GM19463 (cell line): ENCODE measurements at regions not wholly inside any gene's neighbourhood (a gene's known extent, or its start where the extent isn't known, plus 50 kb on each side); places are given as distances from the start of the nearest gene placed in this dataset.

Experiments used
- ATAC-seq: cut with Tn5 transposase; IDR thresholded peaks from one replicate; pipeline ENCODE4 v1.9.1; 2021; ENCODE audit warnings: mild to moderate bottlenecking, moderate library complexity; ENCODE audit not compliant: unreplicated experiment

DNA sequence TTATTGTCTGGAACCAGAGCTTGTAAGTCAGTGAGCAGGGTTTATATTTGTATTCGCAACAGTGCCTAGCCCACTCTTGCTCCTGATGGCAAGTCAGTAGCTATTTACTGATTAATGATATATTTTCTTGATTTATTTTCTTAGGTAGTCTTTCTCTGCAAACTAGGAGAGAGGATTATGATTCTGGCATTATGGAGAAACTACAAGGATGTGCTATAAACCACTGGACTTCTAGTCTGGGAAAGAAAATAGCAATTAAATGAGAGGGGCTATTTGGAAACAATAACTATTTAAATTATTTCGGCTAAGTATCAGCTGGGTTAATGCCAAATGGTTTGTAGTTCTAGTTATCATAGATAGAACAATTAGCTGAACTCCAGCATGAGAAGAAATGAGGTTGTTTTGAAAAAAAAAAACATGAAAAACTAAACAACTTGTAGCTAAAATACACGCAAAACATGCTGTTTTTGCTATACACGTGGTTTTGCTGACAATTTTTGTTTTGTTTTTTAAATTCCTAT is 304.9 kb upstream of the TCF21 start:
- ATAC-seq, result no peak

- ATAC-seq, result no peak
Observed at GRCh38 chr6:133584823-133585222, 304.1 kb upstream of the TCF21 start.

- ATAC-seq, result no peak
Observed at GRCh38 chr6:133585978-133586377, 302.9 kb upstream of the TCF21 start.

GRCh38 chr6:133587546-133588160 is 301.3 kb upstream of the TCF21 start:
- no peak for ATAC-seq

DNA sequence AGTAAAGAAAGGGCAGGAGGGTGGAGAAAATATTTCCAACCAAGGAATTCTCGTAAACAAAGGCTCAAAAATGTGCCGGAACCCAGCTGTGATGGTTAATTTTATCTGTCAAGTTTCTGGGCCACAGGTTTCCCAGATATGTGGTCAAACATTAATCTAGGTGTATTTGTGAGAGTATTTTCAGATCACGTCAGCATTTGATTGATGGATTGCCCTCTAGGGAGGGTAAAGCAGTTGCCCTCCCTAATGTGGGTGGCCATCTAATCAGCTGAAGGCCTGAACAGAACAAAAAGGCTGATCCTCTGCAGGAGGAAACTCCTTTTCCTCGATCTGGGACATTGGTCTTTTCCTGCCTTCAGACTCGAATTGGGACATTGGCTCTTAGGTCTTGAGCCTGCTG is 298.7 kb upstream of the TCF21 start:
- ATAC-seq, result no peak

DNA sequence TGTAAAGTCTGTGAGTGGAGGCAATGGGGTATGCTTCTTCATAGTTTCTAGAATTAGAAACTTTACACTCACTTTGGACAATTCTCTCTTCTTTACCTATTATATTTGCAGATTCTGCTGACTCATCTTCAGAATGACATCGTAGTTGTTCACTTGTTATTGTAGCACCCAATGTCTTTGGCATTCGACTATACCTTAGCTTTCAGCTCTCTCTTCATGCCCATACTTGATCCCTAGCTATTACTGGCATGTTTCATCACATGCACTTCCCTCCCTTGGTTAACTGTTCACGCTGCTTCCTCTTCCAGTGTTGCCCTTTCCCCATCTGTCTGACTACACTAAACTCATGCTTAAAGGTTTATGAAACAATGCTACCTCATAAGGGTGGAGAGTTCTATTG is 298.1 kb upstream of the TCF21 start:
- ATAC-seq, result no peak

- no peak for ATAC-seq
Observed at GRCh38 chr6:133591275-133591674, 297.6 kb upstream of the TCF21 start.

DNA sequence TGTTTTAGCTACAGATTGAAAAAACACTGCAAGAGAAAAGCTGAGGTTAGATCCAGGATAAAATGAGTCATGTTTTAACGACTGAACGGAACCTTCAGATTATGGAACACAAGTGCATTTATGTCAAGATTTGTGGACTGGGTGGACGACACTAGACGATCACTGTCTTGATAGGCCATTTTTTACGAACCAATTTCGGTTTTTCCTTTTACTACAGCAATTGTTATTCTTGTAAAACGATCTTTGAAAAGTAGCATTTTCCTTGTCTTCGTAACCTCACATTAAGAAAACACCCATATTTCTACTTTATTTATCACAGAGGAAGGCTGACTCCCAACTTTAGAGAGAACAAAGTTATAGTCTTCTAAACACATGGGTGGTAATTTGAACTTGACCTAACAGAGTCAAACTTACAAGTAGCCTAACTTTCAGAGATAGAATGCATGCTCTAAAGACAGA is 294.2 kb upstream of the TCF21 start:
- ATAC-seq, result no peak

GRCh38 chr6:133595111-133595761 is 293.7 kb upstream of the TCF21 start:
- no peak for ATAC-seq

DNA sequence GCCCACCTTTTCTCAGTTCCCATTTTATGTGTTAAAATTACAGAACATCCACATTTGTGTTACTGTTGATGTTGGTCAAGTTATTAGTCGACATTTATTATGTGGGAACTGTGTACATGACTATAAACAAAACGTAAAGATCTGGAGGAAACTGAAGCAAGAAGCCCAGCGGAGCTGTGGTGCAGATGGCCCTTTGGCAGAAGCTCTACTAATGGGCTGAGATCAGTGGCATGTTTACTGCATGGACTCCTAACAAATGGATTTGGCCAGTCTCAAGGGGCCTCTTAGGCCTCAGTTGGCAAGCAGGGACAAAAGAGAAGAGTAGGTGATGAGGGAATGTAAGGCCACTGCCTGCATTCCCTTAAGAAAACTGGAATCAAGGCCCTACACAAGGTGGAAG is 282.1 kb upstream of the TCF21 start:
- ATAC-seq, result no peak

- no peak for ATAC-seq
Observed at GRCh38 chr6:133608620-133609019, 280.3 kb upstream of the TCF21 start.

DNA sequence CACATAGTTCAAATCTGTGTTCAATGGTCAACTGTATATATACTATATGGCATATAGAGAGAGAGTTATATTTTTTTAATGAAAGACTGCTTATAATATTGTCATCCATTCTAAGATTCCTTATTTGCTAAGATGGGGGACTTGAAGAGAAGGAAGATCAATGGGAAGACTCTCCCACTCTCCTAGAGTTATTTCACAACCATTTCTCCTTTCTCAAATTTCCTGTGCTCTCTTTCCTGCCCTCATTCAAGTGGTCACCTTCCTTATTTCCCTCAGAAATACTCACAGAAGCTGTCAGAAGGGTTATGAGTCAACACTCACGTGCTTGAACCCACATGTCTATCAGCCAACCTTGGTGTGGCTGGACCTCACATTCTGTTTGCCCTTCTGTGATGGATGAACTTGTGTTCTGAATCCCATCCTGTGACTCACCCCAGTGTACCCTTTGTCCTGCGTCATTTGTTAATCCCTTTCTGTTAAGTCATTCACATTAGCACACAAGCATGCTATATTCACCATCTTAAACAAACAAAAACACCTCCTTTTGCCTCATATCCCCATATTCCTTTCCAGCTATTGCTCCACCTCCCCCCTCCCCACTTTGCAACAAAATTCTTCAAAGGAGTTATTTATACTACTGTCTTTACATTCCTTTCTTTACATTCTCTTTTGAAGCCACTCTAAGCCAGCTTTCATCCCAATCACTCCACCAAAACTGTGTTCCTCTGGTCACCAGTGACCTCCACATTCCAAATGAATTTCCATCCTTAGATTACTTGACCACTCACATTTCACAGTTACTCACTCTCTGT is 279.3 kb upstream of the TCF21 start:
- ATAC-seq, result no peak

- no peak for ATAC-seq
Observed at GRCh38 chr6:133610227-133610840, 278.6 kb upstream of the TCF21 start.

DNA sequence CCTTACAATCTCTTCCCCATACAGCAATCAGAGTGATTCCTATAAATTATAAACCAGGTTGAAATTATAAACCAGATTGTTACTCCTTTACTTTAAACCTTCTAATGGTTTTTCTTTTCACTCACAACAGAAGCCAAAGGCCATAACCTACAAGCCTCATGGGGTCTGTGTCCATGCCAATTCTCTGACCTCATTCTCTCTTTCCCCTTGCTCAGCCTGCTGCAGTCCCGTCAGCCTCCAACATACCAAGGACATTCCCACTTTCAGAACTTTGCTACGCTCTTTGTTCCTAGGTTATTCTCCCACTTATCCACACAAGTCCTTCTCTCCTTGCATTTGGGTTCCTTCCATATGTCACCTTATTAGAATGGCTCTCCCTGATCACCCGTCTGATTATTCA is 277.9 kb upstream of the TCF21 start:
- ATAC-seq, result no peak

- no peak for ATAC-seq
Observed at GRCh38 chr6:133612459-133612858, 276.5 kb upstream of the TCF21 start.

DNA sequence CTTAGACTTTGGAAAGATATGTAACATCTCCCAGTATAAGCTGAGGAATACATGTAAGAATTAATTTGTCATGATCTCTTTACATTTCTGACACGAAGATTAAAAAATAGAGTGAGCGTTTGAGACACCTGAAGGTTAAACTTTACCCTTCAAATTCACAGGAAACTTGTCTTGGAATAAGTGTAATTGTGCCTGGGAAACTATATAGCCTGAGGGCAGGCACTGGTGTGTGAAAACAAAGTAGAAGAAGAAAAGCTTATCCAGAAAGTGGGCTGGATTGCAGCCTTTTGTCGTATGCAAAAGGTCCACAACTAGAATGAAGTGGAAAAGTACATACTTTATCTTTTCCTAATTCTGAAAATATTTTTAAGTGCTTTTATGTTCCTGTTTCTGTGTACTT is 275.7 kb upstream of the TCF21 start:
- ATAC-seq, result no peak

GRCh38 chr6:133621751-133622150 is 267.2 kb upstream of the TCF21 start:
- no peak for ATAC-seq

DNA sequence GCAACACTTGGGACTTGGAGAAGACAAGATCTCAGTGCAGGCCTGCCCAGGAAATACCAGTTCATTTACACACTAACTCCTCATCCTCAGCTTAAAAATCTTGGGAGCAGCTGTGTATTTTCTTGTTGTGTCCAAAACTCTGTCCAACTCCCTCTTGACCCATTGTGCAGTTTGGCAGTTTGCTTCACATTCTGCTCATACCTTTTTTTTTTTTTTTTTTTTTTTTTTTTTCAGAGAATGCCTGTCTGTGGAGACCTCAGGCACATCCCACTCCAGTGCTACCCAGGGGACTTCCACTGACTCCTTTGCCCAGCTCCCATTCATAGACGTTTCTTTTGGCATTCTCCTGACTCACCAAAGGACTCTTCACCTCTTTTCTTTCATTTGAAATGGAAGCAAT is 265.8 kb upstream of the TCF21 start:
- ATAC-seq, result no peak

- ATAC-seq, result no peak
Observed at GRCh38 chr6:133623621-133624020, 265.3 kb upstream of the TCF21 start.

- ATAC-seq, result no peak
Observed at GRCh38 chr6:133626096-133626666, 262.7 kb upstream of the TCF21 start.

DNA sequence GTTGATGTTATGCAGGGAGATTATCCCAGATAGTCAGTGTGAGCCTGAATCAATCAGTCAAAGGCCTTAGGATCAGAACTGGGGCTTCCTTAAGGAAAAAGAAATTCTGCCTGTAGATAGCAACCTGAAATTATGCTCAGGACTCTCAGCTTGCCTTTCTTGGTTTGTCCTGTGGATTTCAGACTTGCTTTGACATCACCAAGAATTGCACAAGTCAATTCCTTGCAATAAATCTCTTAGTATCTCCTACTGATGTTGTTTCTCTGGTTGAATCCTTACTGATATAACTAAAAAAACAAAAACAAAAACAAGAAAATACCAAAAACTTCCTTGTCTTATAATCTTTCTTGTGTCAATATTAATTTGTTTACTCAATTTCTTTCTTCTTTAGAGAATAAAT is 258.9 kb upstream of the TCF21 start:
- ATAC-seq, result no peak
